ENCODE measurements at regions not wholly inside any gene's neighbourhood (a gene's known extent, or its start where the extent isn't known, plus 50 kb on each side); places are given as distances from the start of the nearest gene placed in this dataset.

DNA sequence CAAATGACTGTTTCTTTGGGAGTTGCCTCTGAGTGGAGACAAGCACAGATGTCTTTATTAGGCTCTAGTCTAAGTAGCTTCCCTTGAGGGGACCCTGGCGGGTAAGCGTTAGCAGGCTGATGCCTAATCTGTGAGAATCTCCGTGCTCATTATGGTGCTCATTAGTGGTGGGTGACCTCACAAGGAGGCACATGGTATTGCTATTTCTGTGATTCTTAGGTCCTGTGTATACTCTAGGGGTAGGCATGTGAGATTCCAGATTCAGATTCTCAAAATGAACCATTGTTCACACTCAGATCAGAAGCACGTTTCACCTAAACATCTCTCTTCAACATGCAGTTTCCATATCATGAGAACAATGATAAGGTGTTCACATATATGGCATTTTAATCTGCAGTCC lies 809.7 kb downstream of the NR2F2 start:
- Mint-ChIP-seq H3K36me3 (no peaks in the 10 kb centered on the region), H3K4me3 (no peak overlapping the region), H3K4me1 (no peaks in the 10 kb centered on the region), H3K27me3 (no peaks in the 10 kb centered on the region), H3K9me3 (peaks cover 13% of the 10 kb centered on the region), H3K27ac (no peak overlapping the region)
- ATAC-seq = no peak

DNA sequence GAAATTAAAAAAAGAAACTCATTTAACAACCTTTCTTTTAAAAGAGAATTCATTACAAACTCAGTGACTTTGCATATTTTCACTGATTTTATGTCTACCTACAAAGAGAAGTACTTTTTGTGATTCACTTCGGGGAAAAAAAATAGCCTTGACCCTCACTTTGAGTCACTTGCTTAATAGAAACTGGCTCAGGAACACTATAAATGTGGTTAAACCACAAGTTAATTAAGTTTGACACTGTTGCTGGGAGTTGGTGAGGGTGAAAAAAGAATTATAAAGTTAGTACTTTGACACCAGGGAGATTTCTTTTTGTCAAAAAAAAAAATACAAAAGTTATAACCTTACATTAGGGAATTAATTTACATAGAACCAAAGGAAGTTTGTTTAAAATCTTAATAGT lies 810.9 kb downstream of the NR2F2 start:
- H3K9me3 Mint-ChIP-seq = peaks cover 10% of the 10 kb centered on the region
- H3K36me3 Mint-ChIP-seq = no peaks in the 10 kb centered on the region
- no peaks in the 10 kb centered on the region for H3K27me3 Mint-ChIP-seq
- H3K27ac Mint-ChIP-seq = no peak overlapping the region
- ATAC-seq = no peak
- H3K4me3 Mint-ChIP-seq = no peak overlapping the region
- no peaks in the 10 kb centered on the region for H3K4me1 Mint-ChIP-seq

DNA sequence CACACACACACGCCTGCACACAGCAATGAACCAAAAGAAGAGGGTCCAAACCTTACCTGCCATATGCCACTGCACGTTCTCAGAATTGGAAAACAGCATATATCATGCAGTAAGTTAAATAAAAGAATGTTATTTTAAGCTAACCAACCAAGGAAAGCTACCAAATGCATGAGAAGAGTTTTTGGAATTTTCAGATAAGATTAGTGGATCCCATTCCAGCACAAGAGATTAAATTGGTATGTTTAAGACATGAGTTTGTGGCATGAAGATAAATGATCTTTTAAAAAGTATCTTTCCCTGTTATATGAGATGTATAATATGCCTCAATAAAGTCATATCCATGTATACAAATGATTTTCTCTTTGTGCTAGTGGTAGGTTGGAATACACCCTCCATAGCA lies 811.4 kb downstream of the NR2F2 start:
- Mint-ChIP-seq H3K9me3 (peaks cover 10% of the 10 kb centered on the region), H3K4me1 (no peaks in the 10 kb centered on the region), H3K4me3 (no peak overlapping the region), H3K27ac (no peak overlapping the region), H3K27me3 (no peaks in the 10 kb centered on the region), H3K36me3 (no peaks in the 10 kb centered on the region)
- ATAC-seq = no peak

DNA sequence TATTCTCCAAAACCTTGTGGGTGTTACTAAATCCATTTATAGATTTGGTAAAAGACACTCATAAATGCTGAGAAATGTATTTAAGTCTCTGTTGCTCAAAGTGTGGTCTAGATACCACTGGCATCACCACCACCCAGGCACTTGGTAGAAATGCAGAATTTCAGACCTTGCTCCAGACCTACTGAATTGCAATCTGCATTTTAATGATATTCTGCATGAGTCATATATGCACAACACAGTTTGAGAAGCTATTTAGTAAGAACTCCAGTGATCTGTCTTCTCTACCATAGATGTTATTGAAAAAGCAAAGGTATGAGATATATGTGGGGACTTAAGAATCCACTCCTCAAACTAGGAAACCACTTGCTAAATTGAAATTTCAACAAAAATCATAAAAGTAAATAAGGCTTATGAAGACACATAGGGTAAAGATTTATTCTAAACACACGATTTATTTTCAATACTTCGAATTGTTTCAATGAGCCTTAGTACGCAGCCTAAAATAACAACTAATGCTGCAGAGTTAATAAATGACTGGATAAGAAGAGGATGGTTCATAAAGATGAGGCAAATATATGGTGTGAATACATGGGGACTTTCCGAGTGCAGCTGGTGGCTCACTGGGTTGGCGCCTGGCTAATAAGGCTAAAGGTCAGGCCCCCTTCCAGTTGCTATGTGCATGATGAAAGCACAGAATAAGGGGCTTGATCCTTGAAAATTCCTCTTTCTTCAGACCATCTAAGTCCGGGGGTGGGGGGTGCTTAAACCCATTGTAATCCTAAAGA lies 813.3 kb downstream of the NR2F2 start:
- Mint-ChIP-seq H3K4me3 (no peak overlapping the region), H3K9me3 (peaks cover 12% of the 10 kb centered on the region), H3K27me3 (no peaks in the 10 kb centered on the region), H3K36me3 (no peaks in the 10 kb centered on the region), H3K4me1 (no peaks in the 10 kb centered on the region), H3K27ac (no peak overlapping the region)
- no peak for ATAC-seq

DNA sequence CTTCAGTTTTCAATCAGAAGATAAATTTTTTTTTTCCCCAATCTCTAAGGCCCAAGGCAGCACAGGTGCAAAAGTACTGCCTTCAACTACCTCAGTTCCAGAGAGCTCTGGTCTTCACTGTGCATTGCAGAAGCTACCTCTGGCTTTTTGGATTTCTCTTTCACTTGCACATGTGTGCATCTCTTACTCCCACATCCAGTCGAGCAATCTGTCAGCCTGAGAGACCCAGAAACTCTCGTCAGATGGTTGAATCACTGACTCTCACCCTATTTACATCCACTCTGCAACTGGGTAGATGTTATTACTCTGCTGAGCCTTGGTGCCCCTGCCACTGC lies 813.8 kb downstream of the NR2F2 start:
- Mint-ChIP-seq H3K9me3 (peaks cover 9% of the 10 kb centered on the region), H3K4me1 (no peaks in the 10 kb centered on the region), H3K27me3 (no peaks in the 10 kb centered on the region), H3K27ac (no peak overlapping the region), H3K36me3 (no peaks in the 10 kb centered on the region), H3K4me3 (no peak overlapping the region)
- ATAC-seq = no peak

DNA sequence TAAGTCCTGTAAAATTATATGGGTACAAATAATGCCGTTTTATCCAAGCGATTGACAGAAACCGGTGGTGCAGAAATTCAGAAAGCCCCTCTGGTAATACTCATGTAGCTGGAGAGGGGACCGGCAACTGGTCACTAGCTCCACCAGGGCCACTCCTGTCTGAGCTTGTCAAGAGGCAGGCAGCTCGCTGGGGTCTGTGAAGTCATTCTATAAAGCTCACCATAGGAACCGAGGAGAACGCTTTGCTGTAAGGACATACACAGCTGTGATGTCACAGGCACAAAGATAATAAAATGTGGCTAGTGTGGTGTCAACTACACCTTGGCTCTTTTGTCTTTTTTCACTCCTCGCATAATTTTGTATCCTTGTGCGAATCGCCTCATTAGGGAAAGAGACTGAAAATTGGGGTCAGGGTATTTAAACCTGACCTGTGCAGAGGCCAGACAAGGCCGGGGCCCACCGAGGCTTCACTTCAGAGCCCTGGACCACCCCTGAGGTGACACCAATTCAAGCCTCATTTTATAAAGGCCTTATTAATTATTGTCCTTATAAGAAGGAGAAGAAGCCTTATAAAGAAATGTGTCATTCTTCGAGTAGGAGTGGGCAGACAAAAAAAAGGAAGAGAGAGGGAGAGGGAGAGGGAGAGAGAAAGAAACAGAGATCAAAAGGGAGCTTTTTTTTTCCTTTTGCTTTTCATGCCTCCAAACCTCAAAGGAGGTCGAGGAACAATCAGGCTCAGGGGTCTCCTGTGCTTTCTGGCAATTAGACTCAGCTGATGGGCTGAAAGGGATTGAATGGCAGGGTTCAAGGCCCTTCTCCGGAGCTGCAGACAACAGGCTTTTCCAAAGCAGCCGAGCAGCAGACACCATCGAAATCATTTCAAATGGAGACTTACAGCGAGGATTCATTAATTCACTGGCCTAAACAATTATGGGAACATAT lies 813.3 kb upstream of the ARRDC4 start:
- Mint-ChIP-seq H3K9me3 (peaks cover 12% of the 10 kb centered on the region), H3K27me3 (no peaks in the 10 kb centered on the region), H3K27ac (no peak overlapping the region), H3K4me3 (no peak overlapping the region), H3K36me3 (no peaks in the 10 kb centered on the region), H3K4me1 (no peaks in the 10 kb centered on the region)
- ATAC-seq = no peak

DNA sequence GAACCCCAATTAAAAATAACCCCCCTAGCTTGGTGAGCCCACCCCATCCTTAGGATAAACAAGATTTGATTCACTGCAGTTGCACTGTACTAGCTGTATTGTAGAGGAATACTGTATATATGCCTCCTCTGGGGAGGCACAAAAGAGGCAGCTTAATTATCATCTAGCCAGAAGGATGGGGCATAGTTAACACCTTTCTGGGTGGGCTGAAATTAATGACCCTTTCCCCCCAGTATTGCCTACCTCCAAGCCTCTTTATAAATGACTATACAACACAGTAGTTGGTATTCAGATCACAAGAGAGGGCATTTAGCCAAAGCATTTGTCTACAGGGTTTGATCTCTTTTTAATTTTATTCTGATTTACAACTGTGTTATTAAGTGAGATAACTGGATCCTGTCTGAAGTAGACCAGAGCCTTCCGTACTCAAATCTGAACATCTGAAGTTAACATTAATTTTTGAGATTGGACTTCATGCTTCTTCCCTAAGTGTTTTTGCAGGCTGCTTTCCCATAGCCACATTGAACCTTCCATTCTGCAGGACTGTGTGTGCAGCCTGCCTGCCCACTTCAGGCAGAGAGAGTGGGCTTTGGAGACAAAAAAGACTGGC lies 807.0 kb upstream of the ARRDC4 start:
- Mint-ChIP-seq H3K36me3 (no peaks in the 10 kb centered on the region), H3K27me3 (no peaks in the 10 kb centered on the region), H3K4me1 (no peaks in the 10 kb centered on the region), H3K9me3 (peaks cover 3% of the 10 kb centered on the region), H3K27ac (no peak overlapping the region), H3K4me3 (no peak overlapping the region)
- ATAC-seq = no peak

DNA sequence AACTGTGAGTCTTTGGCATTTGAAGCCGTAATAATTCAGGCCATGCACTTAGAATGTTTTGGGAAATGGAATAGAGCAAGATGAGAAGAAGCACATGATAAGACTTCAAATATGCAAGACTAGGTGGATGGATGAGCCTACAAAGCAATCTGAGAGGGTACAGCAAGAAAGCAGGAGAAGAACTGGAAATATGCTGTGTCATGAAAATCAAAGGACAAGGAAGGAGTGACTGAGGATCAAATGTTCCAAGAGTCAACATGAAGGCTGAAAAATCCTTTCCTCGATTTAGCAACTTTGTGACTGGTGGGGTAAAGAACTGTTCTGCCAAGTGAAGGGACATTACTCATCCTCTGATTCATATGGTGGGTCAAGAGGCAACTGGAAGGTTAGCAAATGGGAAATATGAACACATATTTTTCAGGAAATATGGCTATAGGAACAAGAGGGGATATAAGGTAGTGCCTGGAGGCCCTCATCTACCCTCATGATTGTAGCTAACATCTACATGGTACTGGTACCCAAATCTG lies 803.7 kb upstream of the ARRDC4 start:
- H3K27ac Mint-ChIP-seq = no peak overlapping the region
- no peak overlapping the region for H3K4me3 Mint-ChIP-seq
- H3K36me3 Mint-ChIP-seq = no peaks in the 10 kb centered on the region
- no peak for ATAC-seq
- H3K4me1 Mint-ChIP-seq = no peaks in the 10 kb centered on the region
- H3K9me3 Mint-ChIP-seq = no peaks in the 10 kb centered on the region
- H3K27me3 Mint-ChIP-seq = no peaks in the 10 kb centered on the region

DNA sequence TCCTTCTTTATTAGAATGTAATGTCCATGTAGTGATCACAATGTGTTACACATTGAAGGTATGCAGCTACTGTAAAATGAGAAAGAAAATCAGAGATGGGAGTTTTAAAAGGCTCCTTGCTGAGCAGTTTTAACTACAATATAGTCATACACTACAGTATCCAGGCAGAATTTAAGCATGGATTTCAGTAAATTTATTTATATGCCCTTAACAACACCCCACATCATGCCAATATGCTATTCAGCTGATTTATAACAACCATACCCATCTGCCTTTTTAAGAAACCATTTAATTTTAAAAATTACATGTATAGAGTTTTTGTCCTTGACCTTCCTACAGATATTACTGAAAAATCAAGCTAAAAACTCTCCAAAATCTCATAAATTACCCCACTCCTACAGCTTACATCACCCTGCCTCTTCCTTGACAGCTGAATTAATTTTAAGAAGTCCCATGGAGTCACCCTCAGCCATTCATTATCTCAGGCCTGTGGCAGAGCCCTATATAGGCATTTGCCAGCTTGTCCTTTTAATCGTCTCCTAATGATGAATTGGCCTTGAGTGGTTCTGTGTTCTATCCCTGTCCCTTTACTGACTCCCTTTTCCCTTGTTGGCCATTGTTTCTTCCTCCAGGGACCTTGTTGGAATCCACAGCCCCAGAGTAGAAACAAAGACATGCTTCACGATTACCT lies 797.6 kb upstream of the ARRDC4 start:
- Mint-ChIP-seq H3K27ac (no peak overlapping the region), H3K4me3 (no peak overlapping the region), H3K36me3 (no peaks in the 10 kb centered on the region), H3K9me3 (peaks cover 3% of the 10 kb centered on the region), H3K4me1 (no peaks in the 10 kb centered on the region), H3K27me3 (no peaks in the 10 kb centered on the region)
- no peak for ATAC-seq

DNA sequence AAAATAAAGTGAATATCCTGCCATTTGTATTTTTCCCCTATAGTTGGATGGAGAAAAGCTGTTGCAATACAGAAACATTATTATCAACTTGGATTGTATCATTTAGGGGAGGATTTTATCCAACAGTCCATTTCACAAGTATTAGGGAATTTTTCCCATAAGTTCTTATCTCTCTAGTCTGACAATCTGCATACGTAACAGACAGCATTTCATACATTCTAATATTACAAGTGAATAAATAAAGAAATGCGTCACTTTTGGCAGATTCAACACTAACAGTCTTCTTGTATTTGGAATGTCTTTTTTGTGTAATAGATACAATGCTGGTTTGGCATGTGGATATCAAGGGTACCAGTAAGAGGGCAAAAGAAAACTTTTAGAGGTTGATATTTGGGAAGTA lies 795.3 kb upstream of the ARRDC4 start:
- Mint-ChIP-seq H3K27ac (no peak overlapping the region), H3K4me3 (no peak overlapping the region), H3K27me3 (no peaks in the 10 kb centered on the region), H3K36me3 (no peaks in the 10 kb centered on the region), H3K9me3 (peaks cover 3% of the 10 kb centered on the region), H3K4me1 (no peaks in the 10 kb centered on the region)
- ATAC-seq = no peak

DNA sequence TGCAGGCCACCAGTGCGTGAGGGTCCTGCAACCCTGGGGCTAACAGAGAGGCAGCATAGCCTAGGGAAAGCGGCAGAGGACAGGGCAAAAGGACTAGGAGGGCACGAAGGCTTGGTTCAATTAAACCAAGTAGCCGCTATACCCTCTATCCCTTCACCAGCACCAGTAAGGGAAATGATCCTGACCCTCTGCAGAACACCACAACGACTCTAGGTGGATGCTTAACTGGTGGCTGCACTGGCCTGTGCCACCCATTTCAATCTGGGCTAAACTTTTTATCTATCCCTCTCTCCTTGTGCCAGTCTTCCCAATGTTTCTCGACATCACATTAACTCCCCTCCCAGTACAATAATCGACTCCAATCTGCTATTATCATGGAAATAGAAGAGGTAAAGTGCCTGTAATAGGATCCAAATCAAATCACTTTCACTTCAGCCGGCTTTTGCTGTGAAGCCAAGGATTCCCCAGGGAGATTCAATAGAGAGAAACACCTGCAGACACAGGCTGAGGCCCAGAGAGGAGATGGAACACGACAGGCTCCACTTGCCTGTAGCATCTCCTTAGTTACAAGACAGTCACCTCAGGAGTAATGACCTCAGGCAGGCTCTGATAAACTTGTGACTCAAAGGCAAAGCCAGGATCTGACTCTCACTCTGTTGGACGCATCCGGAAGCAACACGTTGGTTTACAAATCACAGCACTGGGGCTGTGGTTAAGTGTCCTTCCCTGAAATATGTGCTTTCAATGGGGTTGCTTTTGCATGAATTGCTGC lies 791.6 kb upstream of the ARRDC4 start:
- Mint-ChIP-seq H3K36me3 (no peaks in the 10 kb centered on the region), H3K4me1 (no peaks in the 10 kb centered on the region), H3K4me3 (no peak overlapping the region), H3K9me3 (peaks cover 9% of the 10 kb centered on the region), H3K27me3 (no peaks in the 10 kb centered on the region), H3K27ac (no peak overlapping the region)
- ATAC-seq = no peak

DNA sequence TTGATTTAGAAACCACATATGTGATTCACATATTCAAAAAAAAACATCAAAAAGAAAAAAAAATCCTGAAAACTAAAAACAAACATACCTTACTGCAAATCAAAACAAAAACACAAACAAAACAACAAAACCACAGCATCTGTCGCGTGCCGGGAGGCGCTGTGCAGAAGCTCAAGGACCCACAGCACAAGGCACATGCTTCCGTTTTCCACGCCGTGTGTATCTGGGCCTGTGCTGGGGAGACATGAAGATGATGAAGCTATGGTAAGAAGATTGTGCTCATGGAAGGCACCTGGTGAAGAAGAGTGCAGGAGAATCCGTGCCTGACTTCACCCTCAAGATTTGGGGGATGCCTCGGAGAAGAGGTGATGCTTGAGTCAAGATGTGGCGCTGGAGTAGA lies 788.9 kb upstream of the ARRDC4 start:
- Mint-ChIP-seq H3K4me3 (no peak overlapping the region), H3K9me3 (peaks cover 9% of the 10 kb centered on the region), H3K4me1 (no peaks in the 10 kb centered on the region), H3K27me3 (no peaks in the 10 kb centered on the region), H3K36me3 (no peaks in the 10 kb centered on the region), H3K27ac (no peak overlapping the region)
- ATAC-seq = no peak

DNA sequence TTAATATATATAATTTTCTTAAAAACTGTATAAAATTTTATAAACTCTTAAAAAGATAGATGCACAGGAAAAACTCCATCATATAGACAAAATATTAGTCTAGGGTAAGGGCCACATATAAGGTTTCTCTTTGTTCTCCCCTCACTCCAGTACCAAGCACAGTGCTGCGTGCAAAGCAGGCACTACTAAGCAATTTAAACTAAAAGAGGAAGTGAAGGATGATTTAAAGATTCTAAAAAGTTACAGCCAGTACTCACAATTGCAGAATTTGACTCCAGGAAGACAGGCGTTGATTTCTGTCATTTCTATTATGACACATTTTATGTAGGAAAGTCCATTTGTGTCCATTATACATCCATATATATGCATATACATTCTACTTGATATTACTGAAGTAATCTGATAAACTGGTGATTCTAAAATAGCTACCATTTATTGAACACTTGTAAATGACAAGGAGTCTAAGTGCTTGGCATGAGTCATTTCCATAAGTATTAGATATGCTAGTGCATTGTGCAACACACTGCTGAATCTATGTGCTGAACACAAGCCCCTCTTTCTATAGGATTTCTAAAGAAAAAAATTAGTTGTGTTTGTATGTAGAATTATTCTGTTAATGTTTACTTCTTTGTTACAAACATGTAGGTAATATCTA lies 785.5 kb upstream of the ARRDC4 start:
- Mint-ChIP-seq H3K4me3 (no peak overlapping the region), H3K4me1 (no peaks in the 10 kb centered on the region)

DNA sequence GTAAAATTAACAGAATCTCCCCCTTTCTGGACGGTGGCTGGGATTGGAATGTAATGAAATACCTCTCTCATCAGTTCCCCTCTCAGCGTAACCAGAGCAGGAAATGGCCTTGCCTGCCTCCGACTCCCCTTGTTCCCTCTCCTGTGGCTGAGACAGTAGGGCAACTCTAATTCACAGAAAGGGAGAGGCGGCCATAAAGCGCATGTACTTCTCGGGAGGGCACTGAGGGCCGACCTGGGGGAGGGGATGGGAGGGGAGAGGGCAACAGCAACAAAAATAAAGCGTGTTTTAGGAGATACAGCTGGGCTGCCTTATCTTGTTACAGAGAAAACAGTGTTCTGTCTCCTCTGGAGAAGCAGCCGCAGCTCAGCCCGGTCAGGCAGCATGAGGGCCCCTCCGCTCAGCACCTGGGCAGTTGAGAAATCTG lies 783.3 kb upstream of the ARRDC4 start:
- Mint-ChIP-seq H3K4me3 (no peak overlapping the region), H3K36me3 (no peaks in the 10 kb centered on the region), H3K9me3 (peaks cover 6% of the 10 kb centered on the region), H3K27me3 (no peaks in the 10 kb centered on the region), H3K4me1 (no peaks in the 10 kb centered on the region), H3K27ac (no peak overlapping the region)
- no peak for ATAC-seq

More for the DNA sequence above, 785.5 kb upstream of the ARRDC4 start:
- no peaks in the 10 kb centered on the region for H3K27me3 Mint-ChIP-seq
- no peaks in the 10 kb centered on the region for H3K36me3 Mint-ChIP-seq
- H3K9me3 Mint-ChIP-seq = peaks cover 12% of the 10 kb centered on the region
- H3K27ac Mint-ChIP-seq = no peak overlapping the region
- ATAC-seq = no peak

Measured in stimulated activated memory B cell treated with anti-CD40 and anti-IgM and Interleukin-4, amounts not matched to agents 10 μg/mL and 1 μg/mL and 100 μg/mL, for 72 hours (primary cell).